GM21526 (cell line): ENCODE measurements at regions not wholly inside any gene's neighbourhood (a gene's known extent, or its start where the extent isn't known, plus 50 kb on each side); places are given as distances from the start of the nearest gene placed in this dataset.

Experiments used
- ATAC-seq: cut with Tn5 transposase; IDR thresholded peaks from one replicate; pipeline ENCODE4 v1.9.1; 2021; ENCODE audit warnings: moderate library complexity; ENCODE audit not compliant: unreplicated experiment, low FRiP score

GRCh38 chr6:15996030-15996429 lies 132.9 kb upstream of the MYLIP start:
- ATAC-seq = no peak

- ATAC-seq = no peak
Measured at GRCh38 chr6:15995493-15995892, 133.4 kb upstream of the MYLIP start.

GRCh38 chr6:15994814-15995459 lies 133.9 kb upstream of the MYLIP start:
- ATAC-seq = no peak

GRCh38 chr6:15993716-15994228 lies 135.1 kb upstream of the MYLIP start:
- ATAC-seq = no peak

GRCh38 chr6:15990179-15990578 lies 138.7 kb upstream of the MYLIP start:
- no peak for ATAC-seq

GRCh38 chr6:15989397-15989796 lies 139.5 kb upstream of the MYLIP start:
- ATAC-seq = no peak

GRCh38 chr6:15987569-15987968 lies 141.3 kb upstream of the MYLIP start:
- ATAC-seq = no peak

GRCh38 chr6:15986027-15986629 lies 142.8 kb upstream of the MYLIP start:
- ATAC-seq = no peak

GRCh38 chr6:15985379-15985959 lies 143.4 kb upstream of the MYLIP start:
- ATAC-seq = no peak

GRCh38 chr6:15981956-15982355 lies 146.9 kb upstream of the MYLIP start:
- no peak for ATAC-seq

- ATAC-seq = no peak
Measured at GRCh38 chr6:15980801-15981200, 148.1 kb upstream of the MYLIP start.

GRCh38 chr6:15978426-15978825 lies 150.5 kb upstream of the MYLIP start:
- ATAC-seq = no peak

- ATAC-seq = no peak
Measured at GRCh38 chr6:15977050-15977449, 151.8 kb upstream of the MYLIP start.

- ATAC-seq = no peak
Measured at GRCh38 chr6:15974817-15975216, 154.1 kb upstream of the MYLIP start.

- no peak for ATAC-seq
Measured at GRCh38 chr6:15970517-15970916, 158.4 kb upstream of the MYLIP start.

GRCh38 chr6:15969236-15969778 lies 159.6 kb upstream of the MYLIP start:
- no peak for ATAC-seq

- no peak for ATAC-seq
Measured at GRCh38 chr6:15968519-15968918, 160.4 kb upstream of the MYLIP start.

- ATAC-seq = no peak
Measured at GRCh38 chr6:15966000-15966520, 162.8 kb upstream of the MYLIP start.

- no peak for ATAC-seq
Measured at GRCh38 chr6:15962449-15962764, 166.5 kb upstream of the MYLIP start.

- ATAC-seq = no peak
Measured at GRCh38 chr6:15961635-15962448, 167.0 kb upstream of the MYLIP start.
